ENCODE measurements at regions not wholly inside any gene's neighbourhood (a gene's known extent, or its start where the extent isn't known, plus 50 kb on each side); places are given as distances from the start of the nearest gene placed in this dataset.

DNA sequence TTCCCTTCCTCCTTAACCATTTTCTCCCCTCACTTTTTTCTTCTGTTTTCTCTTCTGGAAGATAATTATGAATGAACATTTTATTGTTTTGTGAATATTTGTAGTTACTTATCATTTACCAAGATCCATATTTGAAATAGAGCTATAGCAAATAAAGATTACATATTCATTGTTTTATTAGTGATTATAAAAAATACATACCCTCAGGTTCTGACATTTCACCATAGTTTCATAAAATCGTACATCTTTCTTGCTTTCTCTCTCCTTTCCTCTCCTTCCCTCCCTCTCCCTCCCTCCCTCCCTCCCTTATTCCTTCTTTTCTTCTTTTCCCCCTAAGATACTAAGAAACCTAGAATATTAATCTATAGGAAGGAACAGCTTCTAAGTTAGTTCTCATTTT is 410.9 kb upstream of the GOLIM4 start:
- TF ChIP-seq, protein P1, sequence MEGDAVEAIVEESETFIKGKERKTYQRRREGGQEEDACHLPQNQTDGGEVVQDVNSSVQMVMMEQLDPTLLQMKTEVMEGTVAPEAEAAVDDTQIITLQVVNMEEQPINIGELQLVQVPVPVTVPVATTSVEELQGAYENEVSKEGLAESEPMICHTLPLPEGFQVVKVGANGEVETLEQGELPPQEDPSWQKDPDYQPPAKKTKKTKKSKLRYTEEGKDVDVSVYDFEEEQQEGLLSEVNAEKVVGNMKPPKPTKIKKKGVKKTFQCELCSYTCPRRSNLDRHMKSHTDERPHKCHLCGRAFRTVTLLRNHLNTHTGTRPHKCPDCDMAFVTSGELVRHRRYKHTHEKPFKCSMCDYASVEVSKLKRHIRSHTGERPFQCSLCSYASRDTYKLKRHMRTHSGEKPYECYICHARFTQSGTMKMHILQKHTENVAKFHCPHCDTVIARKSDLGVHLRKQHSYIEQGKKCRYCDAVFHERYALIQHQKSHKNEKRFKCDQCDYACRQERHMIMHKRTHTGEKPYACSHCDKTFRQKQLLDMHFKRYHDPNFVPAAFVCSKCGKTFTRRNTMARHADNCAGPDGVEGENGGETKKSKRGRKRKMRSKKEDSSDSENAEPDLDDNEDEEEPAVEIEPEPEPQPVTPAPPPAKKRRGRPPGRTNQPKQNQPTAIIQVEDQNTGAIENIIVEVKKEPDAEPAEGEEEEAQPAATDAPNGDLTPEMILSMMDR (conservative IDR thresholded peaks at IDR 0.05), result no peak
- Histone ChIP-seq H3K27me3 (ENCODE audit: control insufficient read depth, insufficient read depth, low read length, poor library complexity, severe bottlenecking) (no peaks in the 10 kb centered on the region), H3K4me3 (ENCODE audit: low read length) (no peak overlapping the region), H3K4me1 (ENCODE audit: control insufficient read depth, insufficient read depth, low read length) (no peaks in the 10 kb centered on the region), H3K36me3 (ENCODE audit: control insufficient read depth, insufficient read depth, low read length) (no peaks in the 10 kb centered on the region), H3K9ac (ENCODE audit: extremely low read depth, low read length, poor library complexity, severe bottlenecking) (no peak overlapping the region), H3K9me3 (ENCODE audit: control insufficient read depth, low read length) (no peaks in the 10 kb centered on the region), H3K27ac (ENCODE audit: low read depth, low read length) (no peak overlapping the region)
- WGBS, 2 experiments (ENCODE audit: insufficient coverage in 1 of 2, insufficient read length in 1 of 2), result 93% methylated on average over 1 of the region's 1 CpG; no CpG with 5 or more reads in 1 of the 2 experiments
- no peaks in the 10 kb centered on the region for H3K9me3 Mint-ChIP-seq
- no peak overlapping the region for H3K27ac Mint-ChIP-seq
- H3K27me3 Mint-ChIP-seq (ENCODE audit: insufficient read depth), result no peaks in the 10 kb centered on the region
- no peak overlapping the region for H3K4me3 Mint-ChIP-seq
- no peaks in the 10 kb centered on the region for H3K4me1 Mint-ChIP-seq
- no peaks in the 10 kb centered on the region for H3K36me3 Mint-ChIP-seq (ENCODE audit: low read depth)
- DNase-seq, result no peak

DNA sequence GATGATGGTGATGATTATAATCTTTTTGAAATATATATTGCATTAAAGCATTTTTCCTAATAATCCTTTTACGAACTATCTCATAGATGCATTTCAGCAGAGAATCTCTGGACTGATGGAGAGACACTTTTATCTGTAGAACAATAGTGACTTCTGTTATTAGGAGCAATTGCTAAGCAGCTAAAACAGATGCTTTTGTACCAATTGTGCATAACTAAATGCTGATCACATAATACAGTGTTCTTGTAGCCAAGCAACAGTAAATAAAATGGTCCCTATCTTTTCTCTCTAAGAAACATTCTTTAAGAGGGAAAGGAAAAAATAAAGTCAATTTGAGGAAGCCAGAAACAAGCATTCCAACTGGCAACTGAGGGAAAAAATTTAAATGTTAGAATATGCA is 405.8 kb upstream of the GOLIM4 start:
- Histone ChIP-seq H3K4me3 (ENCODE audit: low read length) (no peak overlapping the region), H3K9me3 (ENCODE audit: control insufficient read depth, low read length) (no peaks in the 10 kb centered on the region), H3K27me3 (ENCODE audit: control insufficient read depth, insufficient read depth, low read length, poor library complexity, severe bottlenecking) (no peaks in the 10 kb centered on the region), H3K36me3 (ENCODE audit: control insufficient read depth, insufficient read depth, low read length) (no peaks in the 10 kb centered on the region), H3K4me1 (ENCODE audit: control insufficient read depth, insufficient read depth, low read length) (no peaks in the 10 kb centered on the region), H3K27ac (ENCODE audit: low read depth, low read length) (peak overlapping the region; percentile 71), H3K9ac (ENCODE audit: extremely low read depth, low read length, poor library complexity, severe bottlenecking) (no peak overlapping the region)
- peaks cover 6% of the 10 kb centered on the region for H3K4me1 Mint-ChIP-seq
- no peak for DNase-seq
- H3K27ac Mint-ChIP-seq, result no peak overlapping the region
- no peaks in the 10 kb centered on the region for H3K36me3 Mint-ChIP-seq (ENCODE audit: low read depth)
- H3K9me3 Mint-ChIP-seq, result no peaks in the 10 kb centered on the region
- no peaks in the 10 kb centered on the region for H3K27me3 Mint-ChIP-seq (ENCODE audit: insufficient read depth)
- H3K4me3 Mint-ChIP-seq, result no peak overlapping the region
- TF ChIP-seq, protein P1 (conservative IDR thresholded peaks at IDR 0.05), result no peak
- 79% methylated on average over 1 of the region's 1 CpG; no CpG with 5 or more reads in 1 of the 2 experiments for WGBS, 2 experiments (ENCODE audit: insufficient coverage in 1 of 2, insufficient read length in 1 of 2)

DNA sequence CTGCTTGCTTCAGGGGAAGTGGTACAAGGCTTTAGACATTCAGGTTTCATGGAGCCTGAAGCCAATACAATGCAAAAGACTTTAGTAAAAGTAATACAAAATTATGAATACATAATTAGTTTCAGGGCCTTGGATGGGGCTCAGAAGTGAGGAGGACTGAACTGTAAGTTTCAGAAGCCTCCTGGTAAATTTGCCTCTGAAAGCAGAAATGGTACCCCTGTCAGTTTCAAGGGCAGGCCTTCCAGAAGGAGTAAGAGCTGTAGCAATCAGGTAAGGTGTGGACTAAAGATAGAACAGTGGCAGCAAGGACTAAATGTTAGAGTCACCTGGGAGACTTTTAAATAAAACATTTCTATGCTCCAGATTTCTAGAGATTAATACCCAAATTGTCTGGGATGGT is 402.5 kb upstream of the GOLIM4 start:
- Histone ChIP-seq H3K27ac (ENCODE audit: low read depth, low read length) (no peak overlapping the region), H3K27me3 (ENCODE audit: control insufficient read depth, insufficient read depth, low read length, poor library complexity, severe bottlenecking) (no peaks in the 10 kb centered on the region), H3K4me3 (ENCODE audit: low read length) (no peak overlapping the region), H3K9ac (ENCODE audit: extremely low read depth, low read length, poor library complexity, severe bottlenecking) (no peak overlapping the region), H3K4me1 (ENCODE audit: control insufficient read depth, insufficient read depth, low read length) (no peaks in the 10 kb centered on the region), H3K36me3 (ENCODE audit: control insufficient read depth, insufficient read depth, low read length) (no peaks in the 10 kb centered on the region), H3K9me3 (ENCODE audit: control insufficient read depth, low read length) (no peaks in the 10 kb centered on the region)
- Mint-ChIP-seq H3K27ac (no peak overlapping the region), H3K9me3 (no peaks in the 10 kb centered on the region), H3K4me3 (no peak overlapping the region), H3K36me3 (ENCODE audit: low read depth) (no peaks in the 10 kb centered on the region), H3K4me1 (peaks cover 6% of the 10 kb centered on the region), H3K27me3 (ENCODE audit: insufficient read depth) (no peaks in the 10 kb centered on the region)
- DNase-seq, result no peak
- TF ChIP-seq, protein P1 (conservative IDR thresholded peaks at IDR 0.05), result no peak

Data from endodermal cell (in vitro differentiated cells).